Stimulated activated naive CD4-positive, alpha-beta T cell treated with Interleukin-2 at 50 U/mL for 16 hours (primary cell): ENCODE measurements at regions not wholly inside any gene's neighbourhood (a gene's known extent, or its start where the extent isn't known, plus 50 kb on each side); places are given as distances from the start of the nearest gene placed in this dataset.

Experiments
- DNase-seq: peaks from one replicate; lab custom pipeline; 2025; lab: John Stamatoyannopoulos, UW

DNA sequence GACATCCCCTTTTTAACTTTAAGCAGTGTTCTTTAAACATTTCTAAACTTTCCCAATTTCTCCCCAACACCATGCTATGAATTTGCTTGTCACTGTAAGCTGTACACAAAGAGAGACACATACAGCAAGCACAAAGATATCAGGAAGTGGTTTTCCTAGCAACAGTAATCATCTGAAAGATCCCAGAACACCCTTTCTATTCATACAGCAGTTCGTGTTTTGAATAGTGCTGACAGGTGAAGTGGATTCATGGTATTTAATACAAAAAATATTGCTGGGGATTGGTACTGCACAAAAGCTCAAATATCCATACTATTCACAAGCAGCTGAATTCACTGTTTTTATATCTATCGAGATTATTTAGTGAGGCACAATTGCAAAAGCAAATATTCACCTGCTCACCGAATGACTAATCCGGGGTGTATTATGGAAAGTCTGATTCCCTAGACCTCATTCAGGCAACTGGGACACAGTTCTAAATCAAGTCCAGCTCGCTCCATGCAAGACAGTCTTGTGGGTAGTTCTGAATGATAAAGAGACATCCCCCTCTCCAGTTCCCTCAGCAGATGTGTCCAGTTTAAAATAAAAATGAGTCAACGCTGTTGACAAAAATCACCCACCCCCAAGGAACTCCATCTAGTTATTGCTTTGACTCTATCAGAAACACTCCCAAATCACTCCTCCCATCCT, 107.1 kb upstream of the TSHZ2 start:
- DNase-seq, result no peak

DNA sequence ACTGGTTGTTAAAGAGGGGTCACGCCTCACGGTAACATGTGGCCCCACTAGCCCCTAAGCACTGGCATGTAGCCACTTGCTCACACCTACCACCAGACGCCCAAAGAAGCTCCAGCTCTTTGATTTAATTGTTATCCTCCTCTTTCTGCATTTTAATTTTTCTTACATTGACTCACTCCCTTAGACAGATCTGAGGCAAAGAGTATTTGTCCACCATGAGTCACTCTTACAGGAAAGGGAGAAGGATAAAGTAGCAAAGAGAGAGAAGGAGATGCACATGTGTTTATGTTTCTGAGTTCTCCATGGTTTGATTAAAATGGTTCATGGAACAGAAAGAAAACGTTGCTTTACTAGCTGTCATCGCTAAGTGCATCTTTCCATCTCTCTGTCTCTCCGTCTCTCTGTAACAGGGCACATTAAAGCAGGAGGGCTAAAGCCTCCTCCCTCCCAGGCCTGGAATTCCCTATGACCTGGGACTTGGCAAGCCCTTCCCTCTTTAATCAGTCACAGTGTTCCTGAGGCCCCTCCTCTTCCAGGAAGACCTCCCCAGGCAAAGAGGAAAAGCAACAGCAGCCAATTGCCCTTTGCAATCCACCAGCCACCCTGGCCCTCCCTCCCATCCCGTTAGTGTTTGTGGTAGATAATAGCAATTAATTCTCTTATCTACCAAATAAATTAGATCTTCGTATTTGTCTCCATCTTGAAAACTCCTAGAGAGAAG, 112.8 kb upstream of the TSHZ2 start:
- DNase-seq, result no peak

DNA sequence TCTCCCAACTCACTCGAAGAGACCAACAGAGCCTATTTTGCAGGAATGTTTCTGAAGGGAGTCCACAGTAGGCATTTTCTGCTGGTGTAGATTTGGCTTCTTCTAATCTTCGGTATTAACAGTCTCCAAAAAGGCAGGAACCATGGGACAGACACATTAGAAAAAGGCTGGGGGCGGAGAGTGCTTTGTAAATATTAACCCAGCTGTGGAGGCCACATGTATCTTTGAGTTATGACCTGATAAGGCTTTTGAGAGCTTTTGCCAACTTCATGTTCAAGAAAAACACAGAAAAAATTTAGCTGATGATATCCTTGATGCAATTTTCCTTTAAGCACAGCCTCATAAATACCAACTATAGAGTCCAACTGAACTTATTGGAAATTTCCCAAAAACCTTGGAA, 119.4 kb upstream of the TSHZ2 start:
- no peak for DNase-seq

DNA sequence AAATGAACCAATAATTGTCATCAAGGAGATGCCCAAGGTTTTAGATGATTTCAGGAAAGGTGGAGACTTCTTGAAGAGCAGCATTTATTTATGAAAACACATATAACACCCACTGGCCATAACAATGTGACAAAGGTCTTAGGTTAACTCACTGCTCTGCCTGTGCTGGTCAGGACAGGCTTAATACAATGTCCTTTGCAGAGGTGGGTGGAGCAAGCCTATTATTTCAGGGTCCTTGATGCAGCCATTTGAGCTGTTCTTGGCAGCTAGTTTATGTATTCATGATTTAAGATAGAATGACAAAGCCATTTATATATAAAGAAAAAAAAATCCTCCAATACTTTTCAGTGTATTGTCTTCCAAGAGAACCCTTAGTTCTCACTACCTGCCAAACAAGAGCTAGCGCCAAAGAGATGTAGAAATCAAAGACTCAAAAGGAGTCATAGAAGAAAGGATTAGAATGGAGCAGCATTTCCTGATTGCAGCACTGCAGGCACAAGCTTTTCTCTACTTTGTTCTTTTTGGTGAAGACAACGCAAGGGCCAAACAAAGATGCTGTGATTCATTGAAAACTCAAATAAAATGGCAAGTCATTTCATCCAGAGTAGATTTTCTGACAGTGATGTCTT, 124.3 kb upstream of the TSHZ2 start:
- no peak for DNase-seq

DNA sequence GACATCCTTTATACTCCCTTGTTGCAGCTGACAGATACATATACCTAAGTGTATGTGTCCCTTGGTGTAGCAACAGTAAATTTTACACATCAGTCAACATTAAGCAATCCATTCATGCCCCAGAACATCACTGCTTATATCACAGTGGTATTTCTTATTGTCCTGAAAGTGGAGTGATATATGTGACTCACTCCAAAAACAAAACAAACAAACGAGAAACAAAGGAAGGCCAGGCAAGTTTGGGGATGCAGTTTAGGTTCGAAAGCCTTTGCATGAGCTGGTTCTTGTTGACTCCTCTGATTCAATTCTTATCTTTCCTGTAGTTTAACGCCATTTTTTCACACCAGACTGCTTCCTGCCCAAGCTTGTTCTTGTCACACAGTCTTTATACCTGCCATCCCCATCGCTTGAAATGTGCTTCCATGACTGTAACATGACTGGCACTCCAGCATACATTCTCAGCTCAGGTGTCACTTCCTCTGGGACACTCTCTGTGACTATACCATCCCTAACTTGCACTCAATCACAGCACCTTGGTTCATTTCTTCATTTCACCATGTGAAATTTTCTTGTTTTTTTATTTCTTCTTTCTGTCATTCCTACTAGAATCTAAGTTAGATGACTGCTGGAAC, 125.0 kb upstream of the TSHZ2 start:
- DNase-seq, result no peak

DNA sequence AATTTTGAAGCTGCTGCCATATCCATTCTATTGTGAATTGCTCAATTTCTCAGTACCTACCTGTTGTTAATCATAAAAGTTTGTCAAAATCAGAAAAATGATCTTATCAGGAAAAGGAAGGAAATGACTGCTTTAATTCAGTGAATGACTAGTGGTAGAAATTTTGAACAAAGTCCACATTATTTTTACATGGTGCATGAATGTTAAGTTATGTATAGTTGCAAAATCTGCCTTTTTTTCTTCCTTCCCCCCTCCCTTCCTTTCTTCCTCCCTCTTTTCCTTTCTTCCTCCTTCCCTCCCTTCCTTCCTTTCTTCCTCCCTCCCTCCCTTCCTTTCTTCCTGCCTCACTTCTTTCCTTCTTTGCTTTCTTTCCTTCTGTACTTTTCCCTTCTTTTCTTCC, 127.1 kb upstream of the TSHZ2 start:
- DNase-seq, result no peak

DNA sequence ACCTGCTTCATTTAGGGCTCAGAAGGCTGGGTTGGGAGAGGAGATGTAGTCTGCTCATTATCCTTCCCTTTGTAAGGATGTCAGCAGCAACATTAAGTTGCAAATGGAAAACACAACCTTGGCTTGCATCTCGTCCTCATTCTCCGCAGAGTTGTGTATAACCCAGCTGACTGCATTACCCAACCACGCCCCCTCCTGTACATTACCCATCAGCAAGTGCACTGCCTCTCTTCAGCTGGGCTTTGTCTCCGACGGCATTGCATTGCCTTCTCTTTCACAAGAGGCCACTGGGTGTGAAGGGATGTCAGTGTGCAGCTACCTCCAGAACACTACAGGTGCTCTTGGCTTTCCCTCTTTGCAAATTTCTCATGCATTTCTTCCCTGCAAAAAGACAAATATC, 128.7 kb upstream of the TSHZ2 start:
- no peak for DNase-seq

DNA sequence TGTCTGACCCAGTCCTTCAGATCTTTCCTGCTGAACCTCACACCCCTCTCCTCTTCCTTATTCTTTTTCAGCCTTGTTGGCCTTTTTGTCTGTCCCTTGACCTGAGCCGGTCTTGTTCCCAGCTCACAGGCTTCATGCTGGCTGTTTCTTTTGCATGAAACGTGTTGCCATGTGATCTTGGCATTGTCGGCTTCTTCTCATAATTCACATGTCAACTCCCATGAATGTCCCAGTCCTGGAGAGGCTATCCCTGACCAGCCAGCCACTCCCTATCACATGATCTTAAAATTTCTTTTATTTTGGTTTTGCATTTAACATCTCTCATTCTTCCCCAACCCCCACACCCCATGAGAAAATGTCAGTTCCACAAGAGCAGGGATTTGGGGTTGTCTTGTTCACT, 131.2 kb upstream of the TSHZ2 start:
- no peak for DNase-seq

DNA sequence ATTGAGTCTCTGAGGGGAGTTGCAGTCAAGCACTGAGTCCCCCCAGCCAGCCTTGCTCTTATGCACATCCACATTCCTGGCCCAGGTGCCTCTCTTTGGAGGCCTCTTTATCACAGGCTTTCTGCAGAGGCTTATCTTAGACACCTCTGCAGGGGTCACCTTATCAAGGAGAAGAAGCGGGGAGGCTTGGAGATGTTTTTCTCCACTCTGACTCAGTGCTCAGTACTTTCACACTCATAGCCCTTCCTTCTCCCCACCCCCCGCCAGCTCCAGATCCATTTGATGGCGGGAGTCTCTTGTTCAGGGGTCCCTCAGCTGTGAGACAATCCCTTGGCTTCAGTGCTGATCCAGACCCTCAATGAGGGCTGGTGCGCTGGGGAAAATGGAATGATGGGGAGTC, 132.1 kb upstream of the TSHZ2 start:
- DNase-seq, result no peak

DNA sequence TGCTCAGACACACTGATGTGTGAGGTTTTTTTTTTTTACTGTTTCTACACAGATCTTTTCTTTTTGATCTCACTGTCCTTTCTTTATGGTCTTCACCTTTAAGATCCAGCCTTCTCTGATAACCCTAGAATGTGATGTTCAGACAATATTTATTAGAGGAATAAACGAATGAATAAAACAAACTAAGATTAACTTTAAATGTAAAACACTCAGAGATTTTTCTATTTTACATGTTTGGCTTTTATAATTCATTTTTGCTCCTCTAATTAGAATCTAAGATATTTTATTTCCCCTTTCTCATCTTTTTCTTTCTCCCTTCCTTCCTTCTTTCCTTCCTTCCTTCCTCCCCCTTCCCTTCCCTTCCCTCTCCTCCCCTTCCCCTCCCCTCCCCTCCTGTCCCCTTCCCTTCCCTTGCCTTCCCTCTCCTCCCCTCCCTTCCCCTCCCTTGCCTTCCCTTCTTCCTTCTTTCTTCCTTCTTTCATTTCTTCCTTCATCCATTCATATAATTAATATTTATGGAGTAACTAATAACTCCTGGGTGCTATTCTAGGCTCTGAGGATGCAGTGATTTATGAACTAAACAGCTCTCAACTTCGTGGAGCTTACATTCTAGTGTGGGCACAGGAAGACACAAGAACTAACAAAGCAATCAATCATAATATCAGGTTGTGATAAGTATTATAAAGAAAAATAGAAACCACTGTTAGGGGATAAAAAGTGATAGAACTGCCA, 133.5 kb upstream of the TSHZ2 start:
- DNase-seq, result no peak

DNA sequence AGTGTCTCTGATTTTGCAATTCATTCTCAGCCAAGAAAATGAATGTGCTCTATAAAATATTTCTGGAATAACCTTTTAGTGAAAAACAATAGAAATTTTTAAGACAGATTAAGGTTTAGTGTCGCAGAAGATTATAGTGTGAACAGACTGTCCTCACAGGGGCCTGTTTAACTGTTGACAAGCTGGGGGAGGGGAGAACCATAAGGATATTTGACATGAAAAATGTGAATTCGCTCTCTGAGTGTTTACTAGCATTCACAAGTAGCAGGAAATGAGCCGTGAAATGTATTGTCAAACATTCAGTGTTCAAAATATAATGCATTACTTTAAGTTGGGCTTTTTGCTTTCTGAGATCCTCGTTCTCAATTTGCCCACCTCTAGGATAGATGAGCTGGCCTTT, 134.8 kb upstream of the TSHZ2 start:
- no peak for DNase-seq

DNA sequence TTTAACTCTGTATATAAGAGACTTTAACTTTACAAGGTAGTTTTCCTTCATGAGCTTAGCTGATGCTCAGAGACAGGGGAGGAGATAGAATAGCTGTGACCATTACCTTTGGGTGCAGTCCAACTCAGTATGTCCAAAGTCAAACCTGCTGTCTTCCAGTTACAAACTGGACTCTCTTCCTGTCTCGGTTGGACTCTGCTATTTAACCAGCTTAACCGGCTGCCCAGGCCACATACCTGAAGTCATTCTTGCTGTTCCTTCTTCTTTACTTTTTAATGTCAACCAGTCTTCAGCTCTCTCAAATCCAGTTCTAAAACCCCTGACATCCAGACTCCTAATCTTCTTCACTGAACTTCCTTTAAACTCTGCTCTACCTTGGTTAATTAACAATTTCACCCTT, 138.3 kb upstream of the TSHZ2 start:
- DNase-seq, result no peak

DNA sequence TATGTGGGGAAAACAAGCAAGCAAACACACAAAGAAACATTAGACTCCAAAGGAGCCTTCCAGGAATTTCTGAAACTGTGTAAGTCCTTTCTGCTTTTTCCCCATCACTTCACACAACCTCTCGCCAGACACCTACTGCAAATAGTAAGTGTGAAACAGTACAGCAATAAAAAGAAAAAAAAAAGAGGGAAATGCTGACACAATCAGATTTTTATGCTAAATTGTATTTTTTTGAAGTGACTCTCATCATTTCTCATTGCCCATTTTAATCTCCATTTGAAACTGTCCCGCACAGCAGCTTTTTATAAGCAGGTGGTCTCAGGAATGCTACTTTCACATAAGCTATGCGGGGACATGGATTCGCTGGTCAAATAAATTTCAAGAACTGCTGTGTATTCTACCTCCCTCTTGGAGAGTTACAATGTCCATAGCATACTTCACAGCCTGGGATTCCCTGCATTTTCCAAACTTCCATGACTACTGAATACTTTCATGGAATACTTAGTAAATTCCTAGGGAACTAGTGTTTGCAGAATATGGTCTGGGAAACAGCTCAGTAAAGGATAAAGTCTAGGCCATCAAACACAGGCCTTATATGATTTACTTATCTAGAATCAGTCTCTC, 139.9 kb upstream of the TSHZ2 start:
- DNase-seq, result no peak

DNA sequence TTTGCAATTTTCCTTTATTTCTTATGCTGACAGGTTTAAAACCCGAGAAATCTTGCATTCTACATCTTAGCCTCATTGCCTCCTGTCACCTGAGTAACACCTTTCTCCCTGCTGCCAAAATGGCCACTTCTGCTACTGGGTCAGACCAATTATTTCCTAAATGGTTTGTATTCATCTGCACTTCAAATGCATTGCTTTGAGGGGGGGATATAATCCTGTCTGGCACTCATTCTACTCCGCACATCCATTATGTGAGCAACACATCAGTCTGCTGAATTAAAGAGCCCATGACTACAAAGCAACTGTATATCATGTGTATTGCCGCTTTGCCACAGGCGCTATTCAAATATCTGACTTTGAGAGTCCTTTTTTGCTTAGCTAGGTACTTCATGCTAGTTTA, 141.6 kb upstream of the TSHZ2 start:
- no peak for DNase-seq

DNA sequence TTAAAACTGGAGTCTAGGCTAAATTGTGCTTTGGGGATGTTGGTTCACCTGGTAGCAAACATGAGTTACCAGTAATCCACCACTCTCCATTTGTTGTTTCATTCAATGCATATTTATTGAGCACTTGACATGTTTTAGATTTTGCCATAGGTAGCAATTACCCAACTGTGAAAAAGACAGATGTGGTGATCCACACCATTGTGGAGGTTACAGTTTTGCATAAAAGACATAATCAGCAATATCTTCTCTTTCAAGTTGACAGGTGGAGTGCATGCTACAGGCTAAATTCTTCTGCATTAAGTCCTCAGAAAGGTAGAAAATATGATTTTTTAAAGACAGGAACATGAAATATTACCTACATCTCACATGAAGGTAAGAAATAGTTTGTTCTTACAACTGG, 143.0 kb upstream of the TSHZ2 start:
- DNase-seq, result no peak

DNA sequence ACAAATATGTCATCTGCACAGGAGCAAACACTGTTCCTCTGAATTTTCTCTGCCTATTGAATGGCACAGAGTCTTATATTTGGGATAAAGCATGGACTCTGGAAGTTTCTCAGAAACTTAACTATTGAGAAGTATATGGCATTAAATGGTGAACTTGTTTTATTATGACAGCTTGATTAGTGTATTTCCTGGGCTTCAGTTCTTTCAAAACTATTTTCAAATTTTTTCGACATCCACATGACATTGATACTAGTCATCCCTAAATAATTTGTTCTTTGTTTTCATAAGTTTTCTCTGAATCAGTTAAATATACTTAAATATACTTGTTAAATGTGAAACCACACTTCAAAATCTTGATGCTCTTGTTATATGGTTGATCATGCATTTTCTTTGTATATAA, 144.0 kb upstream of the TSHZ2 start:
- DNase-seq, result no peak

DNA sequence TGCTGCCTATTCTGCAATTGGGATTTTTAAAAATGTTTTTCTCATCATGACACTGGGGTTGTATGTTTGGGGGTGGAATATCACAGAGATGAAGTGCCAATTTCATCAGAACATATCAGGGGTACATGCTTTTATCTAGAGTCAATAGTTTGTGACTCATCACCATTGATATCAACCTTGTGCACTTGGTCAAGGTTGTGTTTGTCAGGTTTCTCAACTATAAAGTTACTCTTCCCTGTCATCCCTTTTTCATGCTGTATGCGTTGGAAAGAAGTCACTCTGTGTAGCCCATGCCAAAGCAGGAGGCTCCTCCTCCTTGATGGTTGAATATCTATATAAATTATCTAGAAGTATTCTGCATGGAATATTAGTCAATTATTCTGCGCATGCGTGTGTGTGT, 145.4 kb upstream of the TSHZ2 start:
- no peak for DNase-seq

DNA sequence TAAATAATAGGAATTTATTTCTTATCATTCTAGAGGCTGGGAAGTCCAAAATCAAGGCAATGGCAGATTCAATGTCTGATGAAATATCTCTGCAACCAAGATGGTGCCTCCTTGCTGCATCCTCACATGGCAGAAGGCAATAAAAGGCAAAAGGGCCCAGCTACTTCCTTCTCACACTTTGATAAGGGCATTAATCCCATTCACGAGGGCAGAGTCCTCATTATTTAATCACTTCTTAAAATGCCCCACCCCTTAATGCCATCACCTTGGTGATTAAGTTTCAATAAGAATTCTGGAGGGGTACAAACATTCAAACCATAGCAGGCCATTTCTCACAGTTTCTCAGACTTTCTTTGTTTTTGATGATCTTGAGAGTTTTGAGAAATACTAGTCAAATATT, 145.8 kb upstream of the TSHZ2 start:
- no peak for DNase-seq

DNA sequence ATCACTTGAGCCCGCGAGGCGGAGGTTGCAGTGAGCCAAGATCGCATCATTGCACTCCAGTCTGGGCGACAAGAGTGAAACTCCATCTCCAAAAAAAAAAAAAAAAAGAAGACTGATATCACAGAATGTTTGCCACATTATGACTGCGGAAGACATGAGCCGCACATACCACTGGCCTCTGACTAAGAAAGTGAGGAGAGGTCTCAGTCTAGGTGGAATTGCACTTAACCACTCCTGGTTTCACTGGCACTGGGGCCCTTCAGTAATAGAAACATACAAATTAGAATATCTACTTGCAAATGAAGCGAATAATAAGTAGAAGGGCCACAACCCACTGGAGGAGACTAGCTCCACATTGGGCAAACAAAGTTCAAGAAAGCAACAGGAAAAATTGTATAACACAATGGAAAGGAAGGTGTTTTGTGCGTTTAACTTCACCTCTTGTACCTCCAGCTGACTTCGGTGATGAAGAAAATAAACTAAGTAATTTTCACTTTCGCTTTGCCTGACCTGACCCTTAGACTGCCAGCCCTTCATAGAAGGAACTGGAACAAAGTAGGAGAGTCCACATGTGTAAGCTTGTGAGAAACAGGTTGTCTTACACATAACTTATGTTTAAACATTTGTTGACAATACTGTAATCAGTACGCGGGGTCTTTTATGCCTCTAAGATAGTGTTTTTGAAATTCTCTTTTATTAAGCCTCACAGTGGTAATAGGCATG, 147.5 kb upstream of the TSHZ2 start:
- no peak for DNase-seq

DNA sequence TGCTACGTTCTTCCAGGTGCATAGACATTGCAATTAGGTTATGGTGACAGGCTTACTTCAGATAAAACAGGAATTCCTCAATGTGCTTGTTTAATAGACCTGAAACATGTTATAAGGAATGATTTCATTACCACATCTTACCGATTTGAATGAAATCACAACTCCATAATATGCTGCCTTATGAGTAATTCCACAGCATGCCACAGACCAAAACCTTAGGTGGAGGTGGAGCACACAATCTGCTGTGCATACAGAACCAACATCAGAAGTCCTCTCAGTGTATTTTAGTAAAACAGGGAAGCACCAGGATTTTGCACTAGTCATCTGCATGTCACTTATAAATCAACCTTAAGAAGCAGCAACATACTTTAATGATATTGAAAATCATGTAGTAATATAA, 148.9 kb upstream of the TSHZ2 start:
- DNase-seq, result no peak

DNA sequence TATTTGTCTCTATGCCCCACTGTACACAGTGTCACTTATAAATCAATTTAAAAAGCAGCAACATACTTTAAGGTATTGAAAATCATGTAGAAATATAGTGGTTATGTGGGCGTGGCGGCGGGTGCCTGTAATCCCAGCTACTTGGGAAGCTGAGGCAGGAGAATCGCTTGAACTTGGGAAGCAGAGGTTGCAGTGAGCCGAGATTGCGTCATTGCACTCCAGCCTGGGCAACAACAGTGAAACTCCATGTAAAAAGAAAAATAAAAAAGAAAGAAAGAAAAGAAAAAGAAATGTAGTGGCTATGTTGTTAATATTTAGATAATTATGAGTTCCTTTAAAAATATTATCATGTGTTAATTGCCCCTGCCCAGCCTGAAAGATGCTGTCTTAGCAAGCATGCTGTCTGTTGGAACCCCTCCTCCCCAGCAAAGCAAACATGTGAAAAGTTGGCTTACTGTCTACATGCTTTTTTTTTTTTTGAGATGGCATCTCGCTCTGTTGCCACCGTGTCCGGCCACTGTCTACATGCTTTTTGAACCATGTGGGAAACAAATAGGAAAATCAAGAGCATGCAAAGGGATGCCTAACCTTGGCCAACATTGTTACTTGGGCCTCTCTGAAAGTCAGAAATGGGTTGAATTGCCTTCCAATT, 151.4 kb upstream of the TSHZ2 start:
- no peak for DNase-seq
